ENCODE measurements at regions not wholly inside any gene's neighbourhood (a gene's known extent, or its start where the extent isn't known, plus 50 kb on each side); places are given as distances from the start of the nearest gene placed in this dataset.

DNA sequence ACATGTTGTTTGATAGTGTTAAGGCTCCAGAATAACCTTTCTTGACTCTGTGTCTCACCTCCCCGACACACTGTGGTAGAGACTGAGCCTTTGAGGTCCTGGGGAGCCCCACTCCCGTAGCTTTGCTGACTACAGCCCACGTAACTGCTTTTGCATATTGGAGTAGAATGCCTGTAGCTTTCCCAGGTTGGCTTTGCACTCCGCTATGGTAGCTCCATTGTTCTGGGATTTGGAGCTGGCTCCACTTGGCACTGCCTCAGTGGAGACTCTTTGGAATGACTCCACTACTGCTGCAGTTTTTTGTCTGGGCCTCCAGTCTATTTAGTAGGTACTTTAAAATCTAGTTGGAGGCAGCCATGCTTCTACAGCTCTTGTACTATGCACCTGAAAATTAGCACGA is 56.2 kb upstream of the ANXA1 start:
- TF ChIP-seq, protein P1, sequence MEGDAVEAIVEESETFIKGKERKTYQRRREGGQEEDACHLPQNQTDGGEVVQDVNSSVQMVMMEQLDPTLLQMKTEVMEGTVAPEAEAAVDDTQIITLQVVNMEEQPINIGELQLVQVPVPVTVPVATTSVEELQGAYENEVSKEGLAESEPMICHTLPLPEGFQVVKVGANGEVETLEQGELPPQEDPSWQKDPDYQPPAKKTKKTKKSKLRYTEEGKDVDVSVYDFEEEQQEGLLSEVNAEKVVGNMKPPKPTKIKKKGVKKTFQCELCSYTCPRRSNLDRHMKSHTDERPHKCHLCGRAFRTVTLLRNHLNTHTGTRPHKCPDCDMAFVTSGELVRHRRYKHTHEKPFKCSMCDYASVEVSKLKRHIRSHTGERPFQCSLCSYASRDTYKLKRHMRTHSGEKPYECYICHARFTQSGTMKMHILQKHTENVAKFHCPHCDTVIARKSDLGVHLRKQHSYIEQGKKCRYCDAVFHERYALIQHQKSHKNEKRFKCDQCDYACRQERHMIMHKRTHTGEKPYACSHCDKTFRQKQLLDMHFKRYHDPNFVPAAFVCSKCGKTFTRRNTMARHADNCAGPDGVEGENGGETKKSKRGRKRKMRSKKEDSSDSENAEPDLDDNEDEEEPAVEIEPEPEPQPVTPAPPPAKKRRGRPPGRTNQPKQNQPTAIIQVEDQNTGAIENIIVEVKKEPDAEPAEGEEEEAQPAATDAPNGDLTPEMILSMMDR (IDR thresholded peaks at IDR 0.05; ENCODE audit: insufficient read depth, low read length, poor library complexity, severe bottlenecking) = no peak
- TF ChIP-seq EZH2phosphoT487 (conservative IDR thresholded peaks at IDR 0.05; ENCODE audit: low read length) = no peak

Measured in SU-DHL-6 (cell line).